ENCODE measurements at regions not wholly inside any gene's neighbourhood (a gene's known extent, or its start where the extent isn't known, plus 50 kb on each side); places are given as distances from the start of the nearest gene placed in this dataset.

- H3K36me3 ChIP-seq (ENCODE audit: control insufficient read depth in 2 of 2, insufficient read depth in 2 of 2, low read length in 1 of 2): no peaks in the 10 kb centered on the region
- H3K9ac ChIP-seq (ENCODE audit: control insufficient read depth, insufficient read depth, low read length): no peak overlapping the region
- no peaks in the 10 kb centered on the region for H3K27me3 ChIP-seq (replicated peaks in 1 of 2; ENCODE audit: control insufficient read depth in 2 of 2, insufficient read depth in 2 of 2, low read length in 1 of 2)
- no peaks in the 10 kb centered on the region for H3K79me2 ChIP-seq (ENCODE audit: control insufficient read depth, insufficient read depth, low read length)
- RAD21 ChIA-PET (ENCODE audit: unreplicated experiment): no interaction called here
- in situ Hi-C loops (cut with MboI): no loop called here
- no peaks in the 10 kb centered on the region for H4K20me1 ChIP-seq (ENCODE audit: control insufficient read depth, insufficient read depth)
- intact Hi-C loops (cut with micrococcal nuclease; ENCODE audit: unreplicated experiment): no loop called here
- H2AFZ ChIP-seq (ENCODE audit: control insufficient read depth, low read depth, low read length): no peak overlapping the region
- CTCF ChIA-PET: interaction anchor here (0.6 kb wide), 1 partner anchor 262 kb away, joined by 3 read pairs; no protein-coding TSS in a partner anchor
- POLR2A ChIA-PET: no interaction called here
- FAIRE-seq: no peak
- H3K4me2 ChIP-seq (ENCODE audit: control insufficient read depth, insufficient read depth): no peak overlapping the region
- no peak overlapping the region for H3K27ac ChIP-seq (ENCODE audit: control insufficient read depth, insufficient read depth)
- DNase-seq (ENCODE audit: low read depth, low spot score): no peak
- H3K4me1 ChIP-seq (ENCODE audit: control insufficient read depth, insufficient read depth, low read length): no peaks in the 10 kb centered on the region
- BruUV-seq (replicated peaks): no TSS peak
- no peaks in the 10 kb centered on the region for H3K9me3 ChIP-seq (replicated peaks; ENCODE audit: control insufficient read depth, insufficient read depth, low read length)
- TF ChIP-seq PML (IDR thresholded peaks at IDR 0.05; ENCODE audit: low read length): no peak
- no peak for TF ChIP-seq CHD1 (IDR thresholded peaks at IDR 0.05; ENCODE audit: low read depth, low read length)
- no peak for TF ChIP-seq MLLT1 (IDR thresholded peaks at IDR 0.05)
- no peak for TF ChIP-seq BHLHE40 (IDR thresholded peaks at IDR 0.05; ENCODE audit: borderline replicate concordance in 1 of 2, low read depth in 2 of 2, low read length in 1 of 2)
- no peak for TF ChIP-seq NRF1 (conservative IDR thresholded peaks at IDR 0.05; ENCODE audit: low read depth, low read length)
- no peak for TF ChIP-seq YY1 (IDR thresholded peaks at IDR 0.05; ENCODE audit: low read depth, low read length)
- TF ChIP-seq CBX5 (IDR thresholded peaks at IDR 0.05; ENCODE audit: low read depth): no peak
- no peak for TF ChIP-seq BRCA1 (IDR thresholded peaks at IDR 0.05; ENCODE audit: low read depth, low read length)
- no peak for TF ChIP-seq ETV6 (conservative IDR thresholded peaks at IDR 0.05 in 1 of 2, IDR thresholded peaks at IDR 0.05 in 1 of 2; ENCODE audit: borderline replicate concordance in 1 of 2, low read depth in 1 of 2)
- TF ChIP-seq SMC3 (IDR thresholded peaks at IDR 0.05; ENCODE audit: borderline replicate concordance, low read length): no peak
- no peak for TF ChIP-seq NBN (IDR thresholded peaks at IDR 0.05)
- TF ChIP-seq E4F1 (IDR thresholded peaks at IDR 0.05; ENCODE audit: borderline replicate concordance, partially characterized antibody): no peak
- TF ChIP-seq BCL11A (IDR thresholded peaks at IDR 0.05; ENCODE audit: low read depth, low read length): no peak
- TF ChIP-seq IKZF1 (conservative IDR thresholded peaks at IDR 0.05): no peak
- no peak for TF ChIP-seq MTA3 (IDR thresholded peaks at IDR 0.05; ENCODE audit: borderline replicate concordance, low read length)
- H3K4me3 ChIP-seq: no peak overlapping the region
- no peak for ATAC-seq
- SMC1A ChIA-PET (ENCODE audit: uncharacterized antibody, unreplicated experiment): no interaction called here
Measured at GRCh38 chr9:109705515-109705914, 74.5 kb upstream of the PALM2AKAP2 start.
